Astrocyte of the cerebellum (primary cell): ENCODE measurements at regions not wholly inside any gene's neighbourhood (a gene's known extent, or its start where the extent isn't known, plus 50 kb on each side); places are given as distances from the start of the nearest gene placed in this dataset.

ENCODE experiments used
- DNase-seq: peaks from one replicate; pipeline ENCODE4 v3.0.0-alpha.2; 2011; ENCODE audit warnings: low read depth
- H3K4me3 ChIP-seq: 2 replicates; pipeline ENCODE4 v1.5.1; 2011; ENCODE audit warnings: mild to moderate bottlenecking, low read depth, low read length, moderate library complexity
- in situ Hi-C: cut with HindIII; loops from 2 replicates; pipeline ENCODE4 v1.10.0; 2017; ENCODE audit warnings: low sequenced_read_pairs
- TF ChIP-seq, protein P1 (sequence below): IDR thresholded peaks from 2 replicates; pipeline ENCODE4 v1.5.1; 2012; ENCODE audit warnings: low read length, low read depth, moderate library complexity, mild to moderate bottlenecking; ENCODE audit errors: missing control alignments

DNA sequence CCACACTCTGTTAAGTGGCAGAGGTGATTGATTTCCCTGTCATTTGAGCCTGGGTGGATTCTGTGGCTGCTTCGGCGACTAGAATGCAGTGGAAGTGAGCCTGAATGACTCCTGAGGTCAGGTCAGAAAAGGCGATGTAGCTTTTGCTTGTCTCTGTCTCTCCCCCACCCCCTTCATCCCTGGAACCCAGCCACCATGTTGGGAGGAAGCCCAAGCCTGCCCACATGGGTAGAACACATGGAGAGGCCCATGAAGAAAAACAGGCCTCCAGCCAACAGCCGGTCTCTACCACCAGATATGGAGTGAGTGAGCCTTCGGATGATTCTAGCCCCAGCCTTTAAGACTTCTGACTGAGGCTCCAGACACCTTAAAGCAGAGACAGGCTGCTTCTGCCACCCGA, 181.0 kb downstream of the TFAP2C start:
- TF ChIP-seq, protein P1, sequence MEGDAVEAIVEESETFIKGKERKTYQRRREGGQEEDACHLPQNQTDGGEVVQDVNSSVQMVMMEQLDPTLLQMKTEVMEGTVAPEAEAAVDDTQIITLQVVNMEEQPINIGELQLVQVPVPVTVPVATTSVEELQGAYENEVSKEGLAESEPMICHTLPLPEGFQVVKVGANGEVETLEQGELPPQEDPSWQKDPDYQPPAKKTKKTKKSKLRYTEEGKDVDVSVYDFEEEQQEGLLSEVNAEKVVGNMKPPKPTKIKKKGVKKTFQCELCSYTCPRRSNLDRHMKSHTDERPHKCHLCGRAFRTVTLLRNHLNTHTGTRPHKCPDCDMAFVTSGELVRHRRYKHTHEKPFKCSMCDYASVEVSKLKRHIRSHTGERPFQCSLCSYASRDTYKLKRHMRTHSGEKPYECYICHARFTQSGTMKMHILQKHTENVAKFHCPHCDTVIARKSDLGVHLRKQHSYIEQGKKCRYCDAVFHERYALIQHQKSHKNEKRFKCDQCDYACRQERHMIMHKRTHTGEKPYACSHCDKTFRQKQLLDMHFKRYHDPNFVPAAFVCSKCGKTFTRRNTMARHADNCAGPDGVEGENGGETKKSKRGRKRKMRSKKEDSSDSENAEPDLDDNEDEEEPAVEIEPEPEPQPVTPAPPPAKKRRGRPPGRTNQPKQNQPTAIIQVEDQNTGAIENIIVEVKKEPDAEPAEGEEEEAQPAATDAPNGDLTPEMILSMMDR = no peak
- in situ Hi-C loops = no loop called here
- no peak for DNase-seq

DNA sequence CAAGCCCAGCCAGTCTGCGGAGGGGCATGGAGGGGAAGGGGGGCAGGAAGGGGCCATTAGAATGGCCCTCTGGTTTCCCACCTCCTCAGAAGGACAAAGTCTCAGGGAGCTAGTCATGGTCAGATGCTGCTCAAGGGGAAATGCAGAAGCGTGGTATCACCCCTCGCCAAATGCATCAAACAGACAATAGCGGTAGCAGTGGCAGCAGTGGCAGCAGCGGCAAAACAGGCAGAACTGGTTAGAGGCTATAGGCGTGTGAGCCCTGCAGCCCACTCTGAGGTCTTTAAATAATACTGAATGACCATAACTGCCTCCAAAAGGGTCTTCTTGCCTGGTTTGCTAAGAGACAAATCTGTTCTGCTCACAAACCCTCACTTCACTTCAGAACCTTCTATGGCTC, 186.7 kb downstream of the TFAP2C start:
- in situ Hi-C loops = no loop called here
- no peak for DNase-seq
- TF ChIP-seq, protein P1 = no peak
- no peak overlapping the region for H3K4me3 ChIP-seq

More for the DNA sequence above, 181.0 kb downstream of the TFAP2C start:
- H3K4me3 ChIP-seq = no peak overlapping the region

DNA sequence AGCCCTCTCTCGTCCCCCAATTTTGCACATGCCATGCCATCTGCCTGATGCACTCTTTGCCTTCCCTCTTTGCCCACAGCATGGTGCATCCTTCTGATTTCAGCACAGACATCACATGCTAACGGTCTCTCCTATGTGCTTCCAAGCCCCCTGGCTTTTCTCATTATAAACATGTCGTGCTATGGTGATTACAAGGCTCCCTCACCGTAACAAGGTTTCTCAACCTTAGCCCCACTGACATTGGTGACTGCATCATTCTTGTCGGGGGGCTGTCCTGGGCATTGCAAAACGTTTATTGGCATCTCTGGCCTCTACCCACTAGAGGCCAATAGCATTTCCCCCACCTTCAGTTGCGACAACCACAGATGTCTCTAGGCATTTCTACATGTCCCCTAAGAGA, 187.2 kb downstream of the TFAP2C start:
- in situ Hi-C loops = no loop called here
- DNase-seq = no peak
- TF ChIP-seq, protein P1 = no peak
- no peak overlapping the region for H3K4me3 ChIP-seq

DNA sequence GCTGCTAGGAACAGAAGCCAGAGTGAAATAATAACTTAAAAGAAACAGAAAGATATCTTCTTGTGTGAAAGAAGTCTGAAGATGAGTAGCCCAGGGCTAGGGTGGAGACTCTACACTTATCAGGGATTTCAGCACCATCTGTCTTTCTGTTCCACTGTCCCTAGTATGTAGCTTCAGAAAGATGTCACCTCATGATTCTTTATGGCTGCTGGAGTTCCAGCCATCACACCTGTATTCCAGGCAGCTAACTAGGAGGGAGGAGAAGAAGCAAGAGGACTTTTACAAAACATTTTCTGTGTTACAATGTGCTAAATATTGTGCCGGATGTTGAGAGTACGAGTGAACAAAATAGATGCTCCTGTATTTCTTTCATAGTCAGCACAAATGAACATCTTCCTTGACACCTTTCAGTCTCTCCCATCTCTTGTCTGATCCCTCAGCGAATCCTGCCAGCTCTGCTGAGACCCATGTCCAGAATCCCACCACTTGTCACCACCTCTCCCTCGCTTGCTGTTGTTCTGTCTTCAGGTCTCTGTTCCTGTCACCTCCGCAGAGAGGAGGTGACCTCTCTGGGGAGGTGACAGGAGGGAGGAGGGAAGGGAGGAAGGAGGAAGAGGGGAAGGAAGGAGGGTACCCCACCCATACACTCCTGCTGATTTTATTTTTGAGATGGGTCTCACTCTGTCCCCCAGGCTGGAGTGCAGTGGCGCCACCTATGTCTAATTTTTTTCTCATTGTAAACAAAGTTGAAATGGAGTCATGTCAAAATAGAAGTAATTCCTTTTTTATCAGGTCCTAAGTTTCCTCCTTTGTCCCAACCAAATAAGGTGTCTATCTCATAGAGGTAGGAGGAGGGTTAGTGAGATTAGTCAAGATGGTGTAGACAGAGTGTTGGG, 188.9 kb downstream of the TFAP2C start:
- no peak overlapping the region for H3K4me3 ChIP-seq
- TF ChIP-seq, protein P1 = no peak
- DNase-seq = no peak
- in situ Hi-C loops = no loop called here

DNA sequence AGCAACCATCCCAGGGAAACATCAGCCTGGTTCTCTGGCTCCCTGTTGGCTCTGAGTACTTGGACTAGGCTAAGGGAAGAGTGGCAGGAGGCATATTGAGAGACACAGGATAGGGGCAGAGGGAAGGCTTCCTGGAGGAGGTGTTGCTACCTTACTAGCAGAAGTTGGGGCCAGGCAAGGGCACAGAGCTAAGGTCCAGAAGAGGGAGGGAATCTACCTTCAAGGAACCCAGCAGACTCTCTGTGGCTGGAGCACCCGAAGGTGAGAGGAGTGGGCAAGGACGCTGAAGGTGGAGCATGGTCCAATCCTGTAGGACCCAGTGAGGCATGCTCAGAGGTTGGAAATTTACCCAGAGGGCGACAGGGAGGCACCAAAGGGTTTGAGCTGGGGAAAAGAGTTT, 191.9 kb downstream of the TFAP2C start:
- TF ChIP-seq, protein P1 = no peak
- no peak overlapping the region for H3K4me3 ChIP-seq
- in situ Hi-C loops = no loop called here
- no peak for DNase-seq

DNA sequence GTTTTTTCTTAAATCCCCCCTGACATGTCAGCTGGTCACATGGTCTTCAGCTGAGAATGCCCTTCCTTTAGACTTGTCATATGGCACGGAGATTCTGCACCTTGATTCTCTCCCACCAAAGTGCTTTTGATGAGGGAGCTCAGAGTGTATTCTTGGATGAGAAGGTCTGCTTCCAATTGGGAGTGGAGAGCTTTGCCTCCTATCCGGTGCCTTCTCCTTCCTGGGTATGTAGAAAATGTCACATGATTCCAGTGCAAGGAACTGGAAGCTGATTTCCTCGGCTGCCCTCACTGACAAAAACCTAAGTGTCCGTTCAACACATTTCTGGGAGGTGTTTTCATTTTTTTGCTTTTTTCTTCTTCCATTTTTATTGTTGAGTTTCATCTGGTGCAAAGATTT, 197.2 kb downstream of the TFAP2C start:
- DNase-seq = no peak
- TF ChIP-seq, protein P1 = no peak
- H3K4me3 ChIP-seq = no peak overlapping the region
- in situ Hi-C loops = no loop called here
